ENCODE measurements at regions not wholly inside any gene's neighbourhood (a gene's known extent, or its start where the extent isn't known, plus 50 kb on each side); places are given as distances from the start of the nearest gene placed in this dataset.

DNA sequence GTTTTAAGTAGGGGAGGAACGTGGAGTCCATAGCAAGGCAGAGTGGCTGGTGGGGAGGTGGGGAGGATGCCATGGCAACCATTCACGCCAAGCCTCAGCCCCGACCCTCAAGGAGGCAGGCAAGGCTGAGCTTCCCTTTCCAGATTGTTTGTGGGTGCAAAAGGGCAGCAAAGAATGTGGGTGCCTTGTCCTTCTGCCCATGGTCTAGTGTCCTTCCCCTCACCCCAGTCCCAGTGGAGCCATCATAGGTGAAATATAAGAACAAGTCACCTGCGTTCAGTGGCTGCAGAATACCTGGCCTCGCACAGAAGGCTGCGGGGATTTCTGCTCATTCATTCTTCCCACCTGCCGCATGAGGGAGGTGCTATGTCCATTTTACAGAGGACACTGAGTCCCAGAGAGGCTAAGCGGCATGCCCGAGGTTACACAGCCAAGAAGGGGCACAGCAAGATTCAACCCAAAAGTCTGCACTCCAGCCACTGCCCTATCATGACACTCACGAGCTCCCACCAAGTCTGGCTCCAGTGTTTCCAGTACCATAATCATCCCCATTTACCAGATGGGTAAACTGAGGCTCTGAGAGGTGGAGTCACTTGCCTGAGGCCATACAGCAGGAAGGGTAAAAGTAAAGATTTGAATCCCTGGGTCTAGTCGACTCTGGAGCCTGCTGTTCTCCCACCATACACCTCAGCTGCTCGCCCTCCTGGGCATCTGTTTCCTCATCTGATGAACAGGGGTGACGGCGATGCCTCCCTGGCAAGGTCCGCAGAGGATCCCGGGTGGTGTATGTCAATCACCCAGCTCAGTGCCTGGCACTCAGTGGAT, 100.8 kb downstream of the CEBPB start:
- H2BK120ac ChIP-seq (ENCODE audit: low read depth, low read length) = no peak overlapping the region
- H3K18ac ChIP-seq (ENCODE audit: low read length) = peak overlapping the region; percentile 62
- H2BK12ac ChIP-seq (ENCODE audit: low read length) = no peak overlapping the region
- H3K4me1 ChIP-seq (ENCODE audit: control insufficient read depth in 2 of 2, insufficient read depth in 1 of 2, low read depth in 1 of 2, low read length in 2 of 2) = peaks cover 5 to 6% of the 10 kb centered on the region in 2 donors
- peaks cover 0 to 3% (median 0%) of the 10 kb centered on the region in 3 experiments for H3K27me3 ChIP-seq (ENCODE audit: control insufficient read depth in 3 of 3, insufficient read depth in 3 of 3, low read depth in 1 of 3, low read length in 3 of 3)
- no peak overlapping the region for H4K91ac ChIP-seq (ENCODE audit: low read depth, low read length, poor library complexity)
- H4K8ac ChIP-seq (ENCODE audit: low read depth, low read length) = peak overlapping the region; percentile 52
- no peak for DNase-seq (ENCODE audit: low spot score)
- no CpG with 5 or more reads among the region's 16 CpGs for WGBS, 2 donors (ENCODE audit: extremely low coverage in 2 of 2, insufficient read length in 2 of 2, insufficient replicate concordance in 1 of 2)
- no peak overlapping the region for H3K23ac ChIP-seq (ENCODE audit: low read depth, low read length, poor library complexity)
- H3K14ac ChIP-seq (ENCODE audit: low read length) = no peak overlapping the region
- H3K9me3 ChIP-seq (replicated peaks in 1 of 2; ENCODE audit: control insufficient read depth in 2 of 2, insufficient read depth in 1 of 2, low read depth in 1 of 2, low read length in 2 of 2) = no peaks in the 10 kb centered on the region
- H3K79me1 ChIP-seq (ENCODE audit: low read depth, low read length) = no peaks in the 10 kb centered on the region
- no peak overlapping the region for H2AFZ ChIP-seq (ENCODE audit: low read length)
- no peaks in the 10 kb centered on the region for H3K36me3 ChIP-seq (replicated peaks in 1 of 2; ENCODE audit: control insufficient read depth in 2 of 2, insufficient read depth in 2 of 2, low read length in 2 of 2)
- H2BK5ac ChIP-seq (ENCODE audit: low read length) = no peak overlapping the region
- H3K4me3 ChIP-seq (ENCODE audit: low read length in 2 of 2) = no peak overlapping the region
- peak overlapping the region; percentile 38 for H3K9ac ChIP-seq (ENCODE audit: low read depth, low read length, poor library complexity)
- H3K4me2 ChIP-seq (ENCODE audit: insufficient read depth, low read length, poor library complexity, severe bottlenecking) = no peak overlapping the region
- H2BK15ac ChIP-seq (ENCODE audit: low read length) = no peak overlapping the region
- no peak overlapping the region for H3K27ac ChIP-seq (replicated peaks; ENCODE audit: low read length)
- no peak overlapping the region for H3K4ac ChIP-seq (ENCODE audit: low read length)
- H2AK5ac ChIP-seq (ENCODE audit: low read depth, low read length) = peak overlapping the region; percentile 30

DNA sequence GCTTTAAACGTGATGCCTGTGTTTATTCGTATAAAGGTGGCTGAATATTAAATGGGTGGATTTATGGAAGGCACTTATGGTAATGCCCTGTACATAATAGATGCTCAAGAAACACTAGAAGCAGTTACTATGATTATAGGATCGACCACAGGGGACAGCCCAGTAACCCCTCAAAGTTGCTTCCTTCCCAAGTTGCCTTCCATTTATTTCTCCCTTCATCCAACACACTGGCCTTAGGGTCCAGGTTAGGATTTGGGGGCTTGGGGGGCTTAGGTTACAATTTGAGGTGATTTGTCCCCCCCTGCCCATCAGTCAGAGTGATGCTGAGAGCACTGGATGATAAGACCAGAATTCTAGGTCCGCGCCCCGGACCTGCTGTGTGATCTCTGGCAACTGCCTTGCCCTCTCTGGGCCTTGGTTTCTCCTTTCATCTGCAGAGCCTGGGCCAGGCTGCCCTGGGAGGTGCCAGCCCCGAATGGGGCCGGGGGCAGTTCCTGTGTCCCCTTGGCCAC, 101.5 kb downstream of the CEBPB start:
- H4K91ac ChIP-seq (ENCODE audit: low read depth, low read length, poor library complexity) = no peak overlapping the region
- no peak overlapping the region for H3K4me3 ChIP-seq (ENCODE audit: low read length in 2 of 2)
- H3K27ac ChIP-seq (replicated peaks; ENCODE audit: low read length) = no peak overlapping the region
- peak overlapping the region; percentile 79 for H2AFZ ChIP-seq (ENCODE audit: low read length)
- peak overlapping the region; percentile 17 for H2BK5ac ChIP-seq (ENCODE audit: low read length)
- no peaks in the 10 kb centered on the region for H3K9me3 ChIP-seq (replicated peaks in 1 of 2; ENCODE audit: control insufficient read depth in 2 of 2, insufficient read depth in 1 of 2, low read depth in 1 of 2, low read length in 2 of 2)
- peak overlapping the region; percentile 11 for H2BK120ac ChIP-seq (ENCODE audit: low read depth, low read length)
- H2BK15ac ChIP-seq (ENCODE audit: low read length) = no peak overlapping the region
- H2AK5ac ChIP-seq (ENCODE audit: low read depth, low read length) = no peak overlapping the region
- no CpG with 5 or more reads among the region's 8 CpGs for WGBS, 2 donors (ENCODE audit: extremely low coverage in 2 of 2, insufficient read length in 2 of 2, insufficient replicate concordance in 1 of 2)
- no peak overlapping the region for H3K14ac ChIP-seq (ENCODE audit: low read length)
- no peak overlapping the region for H2BK12ac ChIP-seq (ENCODE audit: low read length)
- DNase-seq (ENCODE audit: low spot score) = no peak
- H3K4ac ChIP-seq (ENCODE audit: low read length) = no peak overlapping the region
- peak overlapping the region; percentile 83 for H4K8ac ChIP-seq (ENCODE audit: low read depth, low read length)
- H3K36me3 ChIP-seq (replicated peaks in 1 of 2; ENCODE audit: control insufficient read depth in 2 of 2, insufficient read depth in 2 of 2, low read length in 2 of 2) = no peaks in the 10 kb centered on the region
- H3K27me3 ChIP-seq (ENCODE audit: control insufficient read depth in 3 of 3, insufficient read depth in 3 of 3, low read depth in 1 of 3, low read length in 3 of 3) = peaks cover 0 to 3% (median 0%) of the 10 kb centered on the region in 3 experiments
- H3K4me1 ChIP-seq (ENCODE audit: control insufficient read depth in 2 of 2, insufficient read depth in 1 of 2, low read depth in 1 of 2, low read length in 2 of 2) = peaks cover 5 to 6% of the 10 kb centered on the region in 2 donors
- H3K23ac ChIP-seq (ENCODE audit: low read depth, low read length, poor library complexity) = peak overlapping the region; percentile 66
- H3K9ac ChIP-seq (ENCODE audit: low read depth, low read length, poor library complexity) = no peak overlapping the region
- H3K79me1 ChIP-seq (ENCODE audit: low read depth, low read length) = no peaks in the 10 kb centered on the region
- peak overlapping the region; percentile 65 for H3K18ac ChIP-seq (ENCODE audit: low read length)
- no peak overlapping the region for H3K4me2 ChIP-seq (ENCODE audit: insufficient read depth, low read length, poor library complexity, severe bottlenecking)

DNA sequence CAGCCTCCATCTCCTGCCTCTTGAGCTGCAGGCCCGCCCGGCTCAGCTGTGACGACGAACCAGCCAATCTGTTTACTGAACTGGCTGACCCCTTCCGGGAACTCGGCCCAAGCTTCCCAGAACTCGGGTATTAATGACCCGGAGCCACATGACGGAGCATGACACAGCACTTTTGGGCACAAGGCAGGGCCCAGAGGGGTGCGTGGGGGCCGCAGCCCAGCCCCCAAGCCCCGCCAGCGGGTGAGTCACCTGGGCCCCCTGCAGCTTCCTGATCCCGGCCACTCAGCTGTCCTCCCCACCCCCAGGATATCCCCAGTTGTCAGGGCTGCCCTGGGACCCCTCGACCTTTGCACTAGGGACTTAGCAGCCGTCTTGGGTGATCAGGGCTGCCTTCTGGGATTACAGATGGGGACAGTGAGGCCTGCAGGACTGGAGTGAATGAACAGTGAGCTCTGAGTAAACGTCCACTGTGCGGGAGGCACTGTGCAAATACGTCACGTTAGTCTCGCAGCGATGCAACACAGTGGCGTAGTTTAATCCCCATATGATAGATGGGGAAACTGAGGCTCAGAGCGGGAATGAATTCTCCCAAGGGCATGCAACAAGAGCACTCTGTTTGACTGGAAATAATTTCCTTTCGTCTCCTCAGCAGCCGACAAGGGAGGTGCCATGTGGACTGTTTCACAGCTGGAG, 102.1 kb downstream of the CEBPB start:
- Histone ChIP-seq H2BK15ac (ENCODE audit: low read length) (peak overlapping the region; percentile 22), H3K4me2 (ENCODE audit: insufficient read depth, low read length, poor library complexity, severe bottlenecking) (no peak overlapping the region), H3K27me3 (ENCODE audit: control insufficient read depth in 3 of 3, insufficient read depth in 3 of 3, low read depth in 1 of 3, low read length in 3 of 3) (peaks cover 0 to 3% (median 0%) of the 10 kb centered on the region in 3 experiments), H4K91ac (ENCODE audit: low read depth, low read length, poor library complexity) (no peak overlapping the region), H3K9ac (ENCODE audit: low read depth, low read length, poor library complexity) (no peak overlapping the region), H3K79me1 (ENCODE audit: low read depth, low read length) (no peaks in the 10 kb centered on the region), H3K36me3 (replicated peaks in 1 of 2; ENCODE audit: control insufficient read depth in 2 of 2, insufficient read depth in 2 of 2, low read length in 2 of 2) (no peaks in the 10 kb centered on the region), H3K4ac (ENCODE audit: low read length) (no peak overlapping the region), H3K4me3 (ENCODE audit: low read length in 2 of 2) (no peak overlapping the region), H3K14ac (ENCODE audit: low read length) (no peak overlapping the region), H3K9me3 (replicated peaks in 1 of 2; ENCODE audit: control insufficient read depth in 2 of 2, insufficient read depth in 1 of 2, low read depth in 1 of 2, low read length in 2 of 2) (no peaks in the 10 kb centered on the region), H2BK5ac (ENCODE audit: low read length) (peak overlapping the region; percentile 17), H3K18ac (ENCODE audit: low read length) (peak overlapping the region; percentile 76), H2BK120ac (ENCODE audit: low read depth, low read length) (peak overlapping the region; percentile 11), H2AK5ac (ENCODE audit: low read depth, low read length) (no peak overlapping the region), H3K23ac (ENCODE audit: low read depth, low read length, poor library complexity) (peak overlapping the region; percentile 66), H3K4me1 (ENCODE audit: control insufficient read depth in 2 of 2, insufficient read depth in 1 of 2, low read depth in 1 of 2, low read length in 2 of 2) (peaks cover 5 to 6% of the 10 kb centered on the region in 2 donors), H2AFZ (ENCODE audit: low read length) (peak overlapping the region; percentile 79), H2BK12ac (ENCODE audit: low read length) (peak overlapping the region; percentile 59), H3K27ac (replicated peaks; ENCODE audit: low read length) (no peak overlapping the region), H4K8ac (ENCODE audit: low read depth, low read length) (peak overlapping the region; percentile 83)
- DNase-seq (ENCODE audit: low spot score) = no peak
- no CpG with 5 or more reads among the region's 26 CpGs for WGBS, 2 donors (ENCODE audit: extremely low coverage in 2 of 2, insufficient read length in 2 of 2, insufficient replicate concordance in 1 of 2)

All from neuronal stem cell (in vitro differentiated cells).